ENCODE measurements at regions not wholly inside any gene's neighbourhood (a gene's known extent, or its start where the extent isn't known, plus 50 kb on each side); places are given as distances from the start of the nearest gene placed in this dataset.
"Not testable (repeated sequence)": the region's sequence is repeated elsewhere in the genome, so short reads cannot be mapped to it uniquely, and the experiment has no call there.

- DNase-seq = no peak
Observed at GRCh38 chr7:153017223-153017622, 257.7 kb downstream of the ACTR3B start.

- no peak for DNase-seq
Observed at GRCh38 chr7:153021542-153021941, 262.0 kb downstream of the ACTR3B start.

- DNase-seq = peak in 2 of 3 experiments; percentile 69 to 88
Observed at GRCh38 chr7:153022475-153023193, 263.1 kb downstream of the ACTR3B start.

- DNase-seq = no peak
Observed at GRCh38 chr7:153023194-153023592, 263.6 kb downstream of the ACTR3B start.

GRCh38 chr7:153027210-153027609, 267.7 kb downstream of the ACTR3B start:
- no peak for DNase-seq

- no peak for DNase-seq
Observed at GRCh38 chr7:153027904-153028303, 268.4 kb downstream of the ACTR3B start.

GRCh38 chr7:153030976-153031375, 271.4 kb downstream of the ACTR3B start:
- DNase-seq = no peak

- peak in 1 of 3 experiments; percentile 27 for DNase-seq
Observed at GRCh38 chr7:153034791-153035190, 275.2 kb downstream of the ACTR3B start.

GRCh38 chr7:153036396-153037063, 277.0 kb downstream of the ACTR3B start:
- DNase-seq = no peak

- no peak for DNase-seq
Observed at GRCh38 chr7:153043440-153043839, 283.9 kb downstream of the ACTR3B start.

- DNase-seq = no peak
Observed at GRCh38 chr7:153044981-153045380, 285.4 kb downstream of the ACTR3B start.

GRCh38 chr7:153047079-153047959, 287.8 kb downstream of the ACTR3B start:
- no peak for DNase-seq

GRCh38 chr7:153052206-153052605, 292.7 kb downstream of the ACTR3B start:
- DNase-seq = no peak

GRCh38 chr7:153061910-153062528, 302.5 kb downstream of the ACTR3B start:
- no peak for DNase-seq

GRCh38 chr7:153065051-153065450, 305.5 kb downstream of the ACTR3B start:
- no peak for DNase-seq

- peak in 1 of 3 experiments; percentile 34 for DNase-seq
Observed at GRCh38 chr7:153066711-153067110, 307.2 kb downstream of the ACTR3B start.

- peak in 1 of 3 experiments; percentile 58 for DNase-seq
Observed at GRCh38 chr7:153070141-153070540, 310.6 kb downstream of the ACTR3B start.

GRCh38 chr7:153072806-153073205, 313.3 kb downstream of the ACTR3B start:
- DNase-seq = peak in 2 of 3 experiments; percentile 61 to 88

- not testable (repeated sequence) for DNase-seq
Observed at GRCh38 chr7:153076289-153076688, 316.7 kb downstream of the ACTR3B start.

GRCh38 chr7:153081496-153081895, 321.9 kb downstream of the ACTR3B start:
- peak in 1 of 3 experiments; percentile 14 for DNase-seq

- peak in 1 of 3 experiments; percentile 69 for DNase-seq
Observed at GRCh38 chr7:153084278-153084677, 324.7 kb downstream of the ACTR3B start.

- peak in 1 of 3 experiments; percentile 39 for DNase-seq
Observed at GRCh38 chr7:153087498-153087897, 327.9 kb downstream of the ACTR3B start.

GRCh38 chr7:153088601-153089000, 329.0 kb downstream of the ACTR3B start:
- DNase-seq = no peak

Data from NCI-H1417 (cell line).